Immature natural killer cell (primary cell): ENCODE measurements at regions not wholly inside any gene's neighbourhood (a gene's known extent, or its start where the extent isn't known, plus 50 kb on each side); places are given as distances from the start of the nearest gene placed in this dataset.

ENCODE experiments used
- DNase-seq, 3 donors: peaks; one replicate each; pipeline ENCODE4 v3.0.0; 2022; ENCODE audit warnings: mixed read lengths in 1 of 3
- H3K27ac Mint-ChIP-seq, 6 donors: one replicate each; pipeline ENCODE4 v1.8.0; 2020; ENCODE audit warnings: mixed read lengths in 6 of 6, mild to moderate bottlenecking in 5 of 6, inconsistent platforms in 4 of 6, moderate library complexity in 3 of 6
- H3K27me3 Mint-ChIP-seq, 3 donors: one replicate each; pipeline ENCODE4 v1.8.0; 2020 to 2021; ENCODE audit warnings: low read depth in 3 of 3, mild to moderate bottlenecking in 3 of 3, mixed read lengths in 3 of 3, moderate library complexity in 3 of 3, inconsistent platforms in 1 of 3
- H3K36me3 Mint-ChIP-seq, 3 donors: one replicate each; pipeline ENCODE4 v1.8.0; 2020; ENCODE audit warnings: mixed read lengths in 3 of 3, inconsistent platforms in 2 of 3, mild to moderate bottlenecking in 2 of 3
- H3K4me1 Mint-ChIP-seq, 2 donors: one replicate each; pipeline ENCODE4 v1.8.0; 2020; ENCODE audit warnings: inconsistent platforms in 2 of 2, mild to moderate bottlenecking in 2 of 2, mixed read lengths in 2 of 2, moderate library complexity in 1 of 2
- H3K4me3 Mint-ChIP-seq, 5 donors: one replicate each; pipeline ENCODE4 v1.8.0; 2020; ENCODE audit warnings: mild to moderate bottlenecking in 5 of 5, mixed read lengths in 5 of 5, inconsistent platforms in 3 of 5, moderate library complexity in 3 of 5
- H3K9me3 Mint-ChIP-seq, 6 donors: one replicate each; pipeline ENCODE4 v1.8.0; 2020; ENCODE audit warnings: mild to moderate bottlenecking in 6 of 6, mixed read lengths in 6 of 6, inconsistent platforms in 4 of 6, moderate library complexity in 3 of 6

DNA sequence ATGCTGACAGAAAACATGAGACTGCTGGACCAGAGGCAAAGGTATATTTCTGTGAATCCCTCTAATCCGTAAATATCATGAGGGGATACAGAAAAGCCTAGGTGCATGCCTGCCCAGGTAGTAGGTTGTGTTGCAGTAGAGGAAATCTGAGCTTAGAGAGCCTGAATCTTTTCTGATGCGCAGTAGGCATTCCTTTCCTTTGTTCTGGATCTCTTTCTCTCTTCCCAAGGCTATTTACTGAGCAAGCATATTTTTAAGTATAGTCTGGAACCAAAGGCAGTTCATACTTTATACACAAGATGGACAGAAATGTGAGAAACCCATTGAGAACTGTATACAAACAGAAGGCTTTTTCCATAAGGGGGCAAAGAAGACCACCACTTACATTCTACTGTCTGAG is 359.3 kb downstream of the TMEM161B start:
- peaks cover 0 to 5% (median 0%) of the 10 kb centered on the region in 6 donors for H3K9me3 Mint-ChIP-seq
- no peaks in the 10 kb centered on the region for H3K4me1 Mint-ChIP-seq
- no peaks in the 10 kb centered on the region for H3K36me3 Mint-ChIP-seq
- peaks cover 0 to 2% (median 1%) of the 10 kb centered on the region in 3 donors for H3K27me3 Mint-ChIP-seq
- no peak overlapping the region for H3K4me3 Mint-ChIP-seq
- H3K27ac Mint-ChIP-seq, result no peak overlapping the region
- DNase-seq, result no peak

DNA sequence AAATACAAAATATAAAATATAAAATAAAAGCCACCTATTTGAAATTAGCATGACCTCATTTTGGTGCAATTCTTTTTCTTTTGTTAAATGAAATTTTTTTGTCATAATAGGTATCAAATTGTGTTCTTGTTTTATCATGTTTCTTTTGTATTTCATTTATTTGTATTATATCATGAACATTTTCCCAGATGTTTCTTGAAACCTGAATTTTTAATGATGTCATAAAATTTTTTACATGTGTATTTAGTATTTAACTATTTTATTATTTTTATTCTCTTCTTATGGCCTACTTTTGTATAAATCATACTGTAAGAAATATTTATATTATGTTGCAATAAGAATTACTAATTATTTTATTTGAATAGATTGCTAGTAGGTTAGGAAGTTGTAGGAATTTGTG is 361.7 kb downstream of the TMEM161B start:
- H3K27ac Mint-ChIP-seq, result no peak overlapping the region
- DNase-seq, result no peak
- H3K36me3 Mint-ChIP-seq, result no peaks in the 10 kb centered on the region
- peaks cover 0 to 2% (median 0%) of the 10 kb centered on the region in 3 donors for H3K27me3 Mint-ChIP-seq
- H3K9me3 Mint-ChIP-seq, result peaks cover 0 to 5% (median 0%) of the 10 kb centered on the region in 6 donors
- no peaks in the 10 kb centered on the region for H3K4me1 Mint-ChIP-seq
- no peak overlapping the region for H3K4me3 Mint-ChIP-seq

DNA sequence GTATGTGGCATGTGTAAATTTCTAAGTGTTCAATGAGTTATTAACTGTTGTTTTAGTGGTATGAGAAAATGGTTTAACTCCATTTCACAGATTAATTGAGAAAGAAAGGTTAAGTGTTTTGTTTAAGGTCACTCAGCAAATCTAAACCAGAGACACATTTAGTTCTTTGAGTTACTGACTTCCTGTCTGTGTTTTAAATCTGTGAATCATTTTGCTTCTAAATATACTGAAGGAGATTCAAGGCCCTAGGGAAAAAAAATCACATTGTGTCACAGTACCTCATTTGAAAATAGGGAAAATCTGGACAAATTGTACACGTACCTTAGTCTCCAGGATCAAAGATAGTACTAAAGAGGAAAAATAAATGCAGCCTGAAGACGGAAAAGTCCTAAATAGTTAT is 368.2 kb downstream of the TMEM161B start:
- H3K4me3 Mint-ChIP-seq, result no peak overlapping the region
- no peaks in the 10 kb centered on the region for H3K9me3 Mint-ChIP-seq
- H3K4me1 Mint-ChIP-seq, result no peaks in the 10 kb centered on the region
- no peaks in the 10 kb centered on the region for H3K27me3 Mint-ChIP-seq
- no peak for DNase-seq
- H3K36me3 Mint-ChIP-seq, result no peaks in the 10 kb centered on the region
- H3K27ac Mint-ChIP-seq, result no peak overlapping the region

DNA sequence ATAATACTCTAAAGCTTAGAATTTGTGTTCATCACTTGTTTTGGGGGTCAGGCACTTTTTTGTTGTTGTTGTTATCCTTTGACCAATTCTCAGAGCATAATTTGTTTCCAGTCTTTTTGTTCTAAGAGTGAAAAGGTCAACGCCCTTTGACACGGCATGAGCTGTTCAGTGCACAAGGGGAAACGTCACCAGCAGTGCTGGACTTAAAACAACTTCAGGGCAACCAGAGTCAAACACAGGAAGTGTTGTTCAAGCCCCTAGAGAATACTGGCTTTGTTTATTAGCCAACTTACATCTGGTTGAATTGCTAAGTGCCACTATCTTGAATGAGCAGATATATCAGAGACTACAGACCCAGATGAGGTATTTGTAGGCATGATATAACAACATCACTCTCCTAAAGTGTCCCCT is 368.9 kb downstream of the TMEM161B start:
- Mint-ChIP-seq H3K36me3 (no peaks in the 10 kb centered on the region), H3K27me3 (no peaks in the 10 kb centered on the region), H3K9me3 (peaks cover 0 to 2% (median 0%) of the 10 kb centered on the region in 6 donors), H3K4me1 (no peaks in the 10 kb centered on the region), H3K27ac (no peak overlapping the region), H3K4me3 (no peak overlapping the region)
- DNase-seq, result no peak

DNA sequence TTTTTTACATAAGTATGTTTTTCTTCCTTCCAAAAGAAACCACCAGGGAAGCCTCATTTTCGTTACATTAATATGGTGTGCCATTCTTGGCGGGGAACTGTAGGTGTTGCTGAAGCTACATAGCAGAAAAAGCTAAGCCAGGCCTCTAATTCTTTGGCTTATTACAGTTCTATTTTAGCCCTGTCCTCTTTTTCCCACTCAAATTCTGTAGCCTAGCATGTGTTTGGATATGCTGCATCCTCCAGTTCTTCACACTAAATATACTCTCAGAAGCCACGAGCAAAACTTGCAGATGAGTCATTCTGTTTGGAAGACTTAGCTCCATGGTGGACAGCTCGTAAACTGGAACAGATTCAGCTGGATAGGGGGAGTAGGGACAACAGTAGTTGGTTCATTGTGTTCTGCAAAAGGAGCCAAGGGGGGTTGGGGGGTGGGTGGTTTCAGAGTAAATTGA is 369.4 kb downstream of the TMEM161B start:
- no peaks in the 10 kb centered on the region for H3K36me3 Mint-ChIP-seq
- no peaks in the 10 kb centered on the region for H3K4me1 Mint-ChIP-seq
- no peak overlapping the region for H3K27ac Mint-ChIP-seq
- no peaks in the 10 kb centered on the region for H3K27me3 Mint-ChIP-seq
- peaks cover 0 to 2% (median 0%) of the 10 kb centered on the region in 6 donors for H3K9me3 Mint-ChIP-seq
- H3K4me3 Mint-ChIP-seq, result no peak overlapping the region
- no peak for DNase-seq

DNA sequence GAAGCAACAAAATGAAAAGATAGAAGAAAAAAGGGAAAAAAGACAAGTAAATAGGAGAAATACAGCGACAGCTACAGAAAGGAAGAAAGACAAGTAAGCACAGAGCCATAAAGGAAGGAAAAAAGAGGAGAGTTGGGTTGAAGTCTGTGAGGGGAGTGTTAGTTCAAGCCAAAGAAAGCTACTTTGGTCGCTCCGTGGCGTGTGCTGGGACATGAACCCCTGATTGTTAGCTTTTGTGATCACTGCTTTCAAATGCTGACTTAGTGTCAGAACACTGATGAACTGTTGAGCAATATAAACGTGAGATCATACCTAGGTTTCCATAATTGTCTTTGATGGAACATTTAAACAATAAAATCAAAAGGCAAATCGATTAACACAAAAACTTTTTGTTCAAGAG is 370.1 kb downstream of the TMEM161B start:
- no peak for DNase-seq
- H3K4me3 Mint-ChIP-seq, result no peak overlapping the region
- peaks cover 0 to 2% (median 1%) of the 10 kb centered on the region in 3 donors for H3K27me3 Mint-ChIP-seq
- peaks cover 0 to 4% (median 0%) of the 10 kb centered on the region in 6 donors for H3K9me3 Mint-ChIP-seq
- no peaks in the 10 kb centered on the region for H3K36me3 Mint-ChIP-seq
- H3K27ac Mint-ChIP-seq, result no peak overlapping the region
- no peaks in the 10 kb centered on the region for H3K4me1 Mint-ChIP-seq

DNA sequence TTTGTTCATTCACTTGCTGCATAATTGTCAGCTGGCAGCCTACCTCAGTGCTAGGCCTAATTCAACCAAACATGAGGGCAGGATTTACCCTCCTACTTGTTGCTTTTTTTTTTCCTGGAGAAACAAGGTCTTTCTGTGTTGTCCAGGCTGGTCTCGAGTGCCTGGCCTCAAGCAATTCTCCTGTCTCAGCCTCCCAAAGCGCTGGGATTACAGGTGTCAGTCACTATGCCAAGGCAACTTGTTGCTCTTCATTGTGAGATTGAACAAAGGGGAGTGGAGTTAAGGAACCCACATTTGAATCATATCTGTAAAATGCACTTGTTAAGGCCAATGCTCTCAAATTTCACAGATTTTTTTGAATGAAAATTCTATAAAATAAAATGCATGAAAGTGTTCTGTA is 380.5 kb downstream of the TMEM161B start:
- no peaks in the 10 kb centered on the region for H3K36me3 Mint-ChIP-seq
- H3K4me1 Mint-ChIP-seq, result no peaks in the 10 kb centered on the region
- no peaks in the 10 kb centered on the region for H3K27me3 Mint-ChIP-seq
- no peak overlapping the region for H3K27ac Mint-ChIP-seq
- H3K4me3 Mint-ChIP-seq, result no peak overlapping the region
- no peak for DNase-seq
- peaks cover 0 to 7% (median 2%) of the 10 kb centered on the region in 6 donors for H3K9me3 Mint-ChIP-seq

DNA sequence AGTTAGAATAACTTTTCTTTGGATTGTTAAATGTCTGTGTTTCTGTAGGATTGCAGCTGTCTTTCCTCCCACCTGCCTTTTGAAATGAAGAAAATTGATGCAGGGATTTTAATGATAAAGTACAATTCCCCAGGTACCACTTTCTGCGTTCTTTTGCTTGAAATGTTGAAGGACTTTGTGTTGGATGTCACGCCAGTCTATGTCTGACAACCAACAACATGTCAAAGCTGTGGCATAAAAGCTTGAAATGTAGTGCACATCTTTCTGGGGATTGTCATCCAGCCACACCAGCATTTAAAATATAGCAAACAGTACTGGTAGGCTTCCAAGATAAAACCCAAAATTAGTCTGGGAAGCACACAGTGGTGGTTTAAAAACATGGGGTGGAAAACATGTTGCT is 381.4 kb downstream of the TMEM161B start:
- DNase-seq, result no peak
- H3K9me3 Mint-ChIP-seq, result peaks cover 0 to 7% (median 2%) of the 10 kb centered on the region in 6 donors
- H3K27me3 Mint-ChIP-seq, result no peaks in the 10 kb centered on the region
- no peaks in the 10 kb centered on the region for H3K4me1 Mint-ChIP-seq
- H3K36me3 Mint-ChIP-seq, result no peaks in the 10 kb centered on the region
- no peak overlapping the region for H3K4me3 Mint-ChIP-seq
- no peak overlapping the region for H3K27ac Mint-ChIP-seq

DNA sequence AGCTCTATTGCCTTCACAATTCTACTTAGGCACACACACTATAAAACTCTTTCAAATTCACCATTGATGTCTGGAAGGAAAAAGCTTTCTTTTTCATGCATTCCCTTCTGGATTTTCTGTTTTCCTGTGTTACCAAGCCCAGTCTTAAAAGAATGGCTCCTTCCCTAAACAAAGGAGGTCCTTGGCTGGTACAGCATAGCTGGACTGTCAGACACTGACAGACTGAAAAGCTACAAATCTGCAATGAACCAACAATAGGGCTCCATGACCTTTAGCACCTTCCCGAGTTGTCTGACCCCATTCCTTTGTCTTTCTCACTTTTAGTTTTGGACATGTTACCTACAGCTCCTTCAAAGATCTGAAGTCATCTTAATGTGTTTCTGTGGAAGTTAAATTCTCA is 382.5 kb downstream of the TMEM161B start:
- no peaks in the 10 kb centered on the region for H3K27me3 Mint-ChIP-seq
- H3K9me3 Mint-ChIP-seq, result peaks cover 0 to 8% (median 4%) of the 10 kb centered on the region in 6 donors
- H3K27ac Mint-ChIP-seq, result no peak overlapping the region
- H3K4me3 Mint-ChIP-seq, result no peak overlapping the region
- DNase-seq, result no peak
- no peaks in the 10 kb centered on the region for H3K4me1 Mint-ChIP-seq
- H3K36me3 Mint-ChIP-seq, result no peaks in the 10 kb centered on the region

DNA sequence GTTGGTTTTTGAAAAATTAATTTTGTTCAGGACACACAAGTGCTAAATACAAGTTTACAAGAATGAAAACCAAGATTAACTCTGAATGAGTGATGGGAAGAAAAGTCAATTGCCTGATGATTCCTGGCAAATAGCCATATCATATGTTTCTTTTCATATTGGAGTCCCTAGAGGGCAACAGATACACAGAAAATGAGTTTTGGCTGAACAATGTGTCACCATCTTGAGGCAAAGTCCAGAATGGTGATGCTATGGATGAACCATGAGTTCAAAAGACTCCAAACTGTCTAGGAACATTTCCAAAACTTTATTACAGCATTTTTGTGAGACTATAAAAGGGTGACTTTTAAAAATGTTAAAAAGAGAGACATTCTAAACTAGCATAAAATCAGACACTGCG is 382.9 kb downstream of the TMEM161B start:
- H3K4me3 Mint-ChIP-seq, result no peak overlapping the region
- peaks cover 0 to 8% (median 4%) of the 10 kb centered on the region in 6 donors for H3K9me3 Mint-ChIP-seq
- no peak overlapping the region for H3K27ac Mint-ChIP-seq
- H3K27me3 Mint-ChIP-seq, result no peaks in the 10 kb centered on the region
- H3K4me1 Mint-ChIP-seq, result no peaks in the 10 kb centered on the region
- DNase-seq, result no peak
- H3K36me3 Mint-ChIP-seq, result no peaks in the 10 kb centered on the region

DNA sequence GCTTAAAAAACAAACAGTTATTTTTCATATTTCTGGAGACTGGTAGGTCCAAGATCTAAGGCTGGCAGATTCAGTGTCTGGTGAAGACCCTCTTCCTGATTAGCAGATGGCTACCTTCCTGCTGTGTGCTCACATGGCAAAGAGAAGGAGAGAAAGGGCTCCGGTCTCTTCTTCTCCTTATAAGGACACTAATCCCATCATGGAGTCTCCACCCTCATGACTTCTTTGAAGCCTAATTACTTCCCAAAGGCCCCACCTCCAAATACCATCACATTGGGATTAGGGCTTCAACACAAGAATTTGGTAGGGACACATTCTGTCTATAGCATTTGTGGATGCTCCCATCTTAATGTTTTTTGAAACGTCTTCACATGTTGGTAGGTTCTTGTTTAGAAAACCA is 391.1 kb downstream of the TMEM161B start:
- Mint-ChIP-seq H3K4me3 (no peak overlapping the region), H3K27ac (no peak overlapping the region), H3K27me3 (peaks cover 0 to 3% (median 0%) of the 10 kb centered on the region in 3 donors), H3K9me3 (peaks cover 0 to 10% (median 2%) of the 10 kb centered on the region in 6 donors), H3K4me1 (no peaks in the 10 kb centered on the region), H3K36me3 (no peaks in the 10 kb centered on the region)
- no peak for DNase-seq

DNA sequence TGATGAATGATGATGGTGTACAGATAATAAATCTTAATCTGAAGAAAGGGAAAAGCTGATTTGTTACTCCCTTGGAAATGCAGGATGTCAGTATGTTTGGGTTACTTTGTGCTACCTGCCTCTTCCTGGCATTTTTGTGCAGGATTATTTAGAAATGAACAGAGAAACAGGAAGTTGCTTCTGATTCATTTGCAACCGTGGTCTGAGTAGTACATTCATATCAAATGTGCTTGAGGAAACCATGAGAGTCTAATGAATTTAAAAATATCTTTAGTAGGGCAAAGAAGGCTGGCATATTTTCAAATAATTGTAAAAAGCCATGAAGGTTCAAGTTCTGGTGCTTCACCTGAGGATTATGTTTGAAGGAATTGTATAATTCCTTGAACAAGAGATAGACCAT is 391.6 kb downstream of the TMEM161B start:
- H3K4me1 Mint-ChIP-seq, result no peaks in the 10 kb centered on the region
- H3K36me3 Mint-ChIP-seq, result no peaks in the 10 kb centered on the region
- H3K9me3 Mint-ChIP-seq, result peaks cover 0 to 10% (median 2%) of the 10 kb centered on the region in 6 donors
- no peak overlapping the region for H3K4me3 Mint-ChIP-seq
- H3K27me3 Mint-ChIP-seq, result peaks cover 0 to 3% (median 0%) of the 10 kb centered on the region in 3 donors
- H3K27ac Mint-ChIP-seq, result no peak overlapping the region
- no peak for DNase-seq

DNA sequence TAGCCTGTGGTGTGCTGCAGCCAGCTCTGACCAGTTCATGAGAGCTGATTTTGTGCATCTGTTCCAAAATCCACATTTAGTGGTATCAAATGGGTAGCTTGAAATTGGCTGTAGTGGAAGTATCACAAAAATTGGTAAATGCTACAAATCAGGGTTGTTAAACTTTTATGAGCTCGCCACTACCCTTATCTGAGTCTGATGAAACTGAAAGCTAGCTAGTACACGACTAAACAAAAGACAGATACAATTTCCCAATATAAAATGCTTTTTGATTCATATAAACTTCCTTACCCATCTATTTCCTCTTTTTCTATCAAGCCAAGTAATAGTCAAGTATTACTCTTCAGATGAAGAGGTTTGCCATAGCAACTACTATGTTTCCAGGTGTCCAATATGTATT is 392.0 kb downstream of the TMEM161B start:
- peaks cover 0 to 3% (median 0%) of the 10 kb centered on the region in 3 donors for H3K27me3 Mint-ChIP-seq
- peaks cover 0 to 10% (median 1%) of the 10 kb centered on the region in 6 donors for H3K9me3 Mint-ChIP-seq
- no peak overlapping the region for H3K4me3 Mint-ChIP-seq
- H3K36me3 Mint-ChIP-seq, result no peaks in the 10 kb centered on the region
- no peak overlapping the region for H3K27ac Mint-ChIP-seq
- no peaks in the 10 kb centered on the region for H3K4me1 Mint-ChIP-seq
- no peak for DNase-seq

DNA sequence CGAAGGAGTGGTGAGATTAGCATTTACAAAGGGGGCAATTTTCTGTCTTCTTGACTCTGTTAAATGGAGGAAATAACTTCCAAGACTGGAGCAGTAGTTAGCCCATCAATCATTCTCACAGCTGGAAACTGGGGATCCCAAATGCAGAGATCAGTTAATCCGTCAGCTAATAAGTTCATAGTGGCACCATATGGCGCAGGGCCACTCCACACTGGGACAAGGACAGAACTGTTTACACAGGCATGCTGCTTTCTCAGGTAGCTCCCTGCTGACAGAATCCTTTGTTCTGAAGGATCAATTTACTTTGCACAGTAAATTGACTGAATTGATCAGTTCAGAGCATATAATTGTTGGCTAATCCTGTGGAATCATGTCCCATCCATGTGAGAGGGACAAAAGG is 395.7 kb downstream of the TMEM161B start:
- H3K9me3 Mint-ChIP-seq, result peaks cover 0 to 7% (median under 1%) of the 10 kb centered on the region in 6 donors
- H3K36me3 Mint-ChIP-seq, result no peaks in the 10 kb centered on the region
- DNase-seq, result no peak
- H3K4me1 Mint-ChIP-seq, result no peaks in the 10 kb centered on the region
- H3K27ac Mint-ChIP-seq, result no peak overlapping the region
- no peak overlapping the region for H3K4me3 Mint-ChIP-seq
- peaks cover 0 to 3% (median 0%) of the 10 kb centered on the region in 3 donors for H3K27me3 Mint-ChIP-seq

DNA sequence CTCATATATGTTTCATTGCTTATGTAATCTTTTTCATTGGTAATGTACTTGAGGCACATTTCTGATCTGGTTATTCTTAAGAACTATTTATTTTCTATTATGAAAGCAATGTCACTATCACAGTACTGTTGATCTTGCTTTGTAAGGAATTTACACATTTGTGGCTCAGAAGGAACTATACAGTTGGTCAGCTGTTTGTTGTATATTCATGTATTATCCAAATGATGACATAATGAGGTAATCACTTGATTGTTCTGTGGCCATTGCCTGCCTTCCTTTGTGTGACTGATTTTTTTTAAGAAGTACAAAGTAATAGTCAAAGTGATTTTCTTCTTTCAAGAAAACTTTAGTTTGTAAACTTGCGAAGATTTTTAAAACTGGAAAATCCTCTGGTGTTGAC is 399.9 kb downstream of the TMEM161B start:
- DNase-seq, result no peak
- H3K4me3 Mint-ChIP-seq, result no peak overlapping the region
- H3K27ac Mint-ChIP-seq, result no peak overlapping the region
- no peaks in the 10 kb centered on the region for H3K36me3 Mint-ChIP-seq
- no peaks in the 10 kb centered on the region for H3K27me3 Mint-ChIP-seq
- H3K4me1 Mint-ChIP-seq, result no peaks in the 10 kb centered on the region
- H3K9me3 Mint-ChIP-seq, result peaks cover 0 to 5% (median 2%) of the 10 kb centered on the region in 6 donors
